ENCODE measurements at regions not wholly inside any gene's neighbourhood (a gene's known extent, or its start where the extent isn't known, plus 50 kb on each side); places are given as distances from the start of the nearest gene placed in this dataset.

GRCh38 chr14:65214741-65215140, 112.4 kb upstream of the MAX start:
- TF ChIP-seq CTCF (IDR thresholded peaks at IDR 0.05): no peak
- TF ChIP-seq POLR2A (IDR thresholded peaks at IDR 0.05): no peak
